HCT116 (cell line): ENCODE measurements at regions not wholly inside any gene's neighbourhood (a gene's known extent, or its start where the extent isn't known, plus 50 kb on each side); places are given as distances from the start of the nearest gene placed in this dataset.

Experiments
- ATAC-seq: fragments of 200-7000 bp; cut with Tn5 transposase; 2 replicates; pipeline ENCODE4 v1.9.1; 2020; ENCODE audit warnings: mild to moderate bottlenecking, moderate library complexity
- BruUV-seq: library from RNA; stranded (reverse); fragments of 400-500 nt; replicated peaks from 2 replicates; lab custom pipeline; 2021; lab: Mats Ljungman, UMichigan
- CTCF ChIA-PET: fragments of 300-600 bp; sonication (Branson Sonifier 250); formaldehyde crosslinking; loops from one replicate; lab custom pipeline; 2021; ENCODE audit warnings: antibody characterized with exemption; lab: Charles Lee
- POLR2A ChIA-PET: fragments of 300-600, 350-600 bp; sonication (Branson Sonifier 250); formaldehyde crosslinking; loops from one replicate; lab custom pipeline; 2021; ENCODE audit warnings: antibody characterized with exemption; lab: Charles Lee
- RAD21 ChIA-PET, 2 experiments: fragments of 300-600 bp; sonication (Branson Sonifier 250); formaldehyde crosslinking; loops; one replicate each; lab custom pipeline; 2023; ENCODE audit warnings: low total read pairs in 2 of 2; ENCODE audit not compliant: uncharacterized antibody in 2 of 2, unreplicated experiment in 2 of 2, low non-redundant PET in 1 of 2; lab: Charles Lee
- DNase-seq: peaks from one replicate; pipeline ENCODE4 v3.0.0-alpha.2; 2010; ENCODE audit warnings: low read depth, low spot score
- H2AFZ ChIP-seq: fragments of 200-600 bp; shearing (Covaris generic), sonication (generic); 2 replicates; pipeline ENCODE4 v1.6.1; 2017; ENCODE audit warnings: low read depth, mixed run types, mixed read lengths, antibody characterized with exemption, low read length; ENCODE audit not compliant: poor library complexity, severe bottlenecking
- H3K27ac ChIP-seq: 2 replicates; pipeline ENCODE4 v1.5.1; 2012; ENCODE audit warnings: low read depth, low read length
- H3K27me3 ChIP-seq: fragments of 200-600 bp; sonication (generic); 2 replicates; pipeline ENCODE4 v1.6.1; 2016; ENCODE audit warnings: mixed run types, low read length, mixed read lengths; ENCODE audit not compliant: insufficient read depth
- H3K36me3 ChIP-seq, 2 experiments: fragments of 200-500 bp in 1 of 2; fragments of 200-600 bp in 1 of 2; sonication (Bioruptor generic) in 1 of 2; sonication (generic) in 1 of 2; 2 replicates each; pipeline versions ENCODE4 v1.5.1 to v1.6.1; 2014 to 2016; ENCODE audit warnings: low read length in 2 of 2, inconsistent platforms in 1 of 2, mixed read lengths in 1 of 2, mixed run types in 1 of 2; ENCODE audit not compliant: insufficient read depth in 2 of 2, control insufficient read depth in 1 of 2
- H3K4me1 ChIP-seq, 2 experiments: fragments of 200-600 bp in 1 of 2; sonication (generic) in 1 of 2; 2 replicates each; pipeline versions ENCODE4 v1.5.1 to v1.6.1; 2012 to 2017; ENCODE audit warnings: low read length in 2 of 2, inconsistent platforms in 1 of 2, mild to moderate bottlenecking in 1 of 2, mixed read lengths in 1 of 2, mixed run types in 1 of 2, moderate library complexity in 1 of 2; ENCODE audit not compliant: insufficient read depth in 2 of 2, control insufficient read depth in 1 of 2
- H3K4me2 ChIP-seq: fragments of 200-600 bp; sonication (generic); 2 replicates; pipeline ENCODE4 v1.6.1; 2017; ENCODE audit warnings: mixed run types, low read length, mixed read lengths
- H3K4me3 ChIP-seq, 2 experiments: fragments of 200-600 bp in 1 of 2; sonication (generic) in 1 of 2; replicated peaks in 1 of 2; 2 replicates each; pipeline ENCODE4 v1.5.1; 2011 to 2016; ENCODE audit warnings: low read length in 2 of 2, control low read depth in 1 of 2, low read depth in 1 of 2, mild to moderate bottlenecking in 1 of 2, mixed read lengths in 1 of 2, mixed run types in 1 of 2
- H3K79me2 ChIP-seq: fragments of 200-600 bp; sonication (generic); 2 replicates; pipeline ENCODE4 v1.6.1; 2017; ENCODE audit warnings: mild to moderate bottlenecking, mixed run types, low read length, moderate library complexity, mixed read lengths; ENCODE audit not compliant: insufficient read depth
- H3K9ac ChIP-seq: fragments of 200-600 bp; sonication (generic); 2 replicates; pipeline ENCODE4 v1.6.1; 2016; ENCODE audit warnings: low read length, mixed read lengths
- H3K9me2 ChIP-seq: fragments of 200-600 bp; sonication (generic), shearing (Covaris generic); 2 replicates; pipeline ENCODE4 v1.6.1; 2017; ENCODE audit warnings: mixed run types, mild to moderate bottlenecking, moderate library complexity; ENCODE audit not compliant: insufficient read depth
- H3K9me3 ChIP-seq, 2 experiments: fragments of 200-500 bp in 1 of 2; fragments of 200-600 bp in 1 of 2; sonication (Bioruptor generic) in 1 of 2; sonication (generic) in 1 of 2; 2 replicates each; pipeline ENCODE4 v1.6.1; 2014 to 2017; ENCODE audit warnings: low read length in 2 of 2, mixed read lengths in 2 of 2, inconsistent platforms in 1 of 2, low read depth in 1 of 2, mild to moderate bottlenecking in 1 of 2, mixed run types in 1 of 2, moderate library complexity in 1 of 2; ENCODE audit not compliant: control insufficient read depth in 1 of 2, insufficient read depth in 1 of 2
- H4K20me1 ChIP-seq: fragments of 200-600 bp; sonication (generic), shearing (Covaris generic); 2 replicates; pipeline ENCODE4 v1.6.1; 2017; ENCODE audit warnings: mixed run types, mild to moderate bottlenecking, moderate library complexity; ENCODE audit not compliant: insufficient read depth
- CEBPB ChIP-seq: IDR thresholded peaks from 2 replicates; pipeline ENCODE4 v1.6.1; 2012; ENCODE audit warnings: low read depth
- ELF1 ChIP-seq: IDR thresholded peaks from 2 replicates; pipeline ENCODE4 v1.6.1; 2012; ENCODE audit warnings: low read depth, borderline replicate concordance
- EZH2 ChIP-seq: fragments of 200-600 bp; sonication (generic); IDR thresholded peaks from 2 replicates; pipeline ENCODE4 v1.6.1; 2017; ENCODE audit warnings: antibody characterized with exemption, mixed run types
- FOSL1 ChIP-seq: IDR thresholded peaks from 2 replicates; pipeline ENCODE4 v1.6.1; 2012; ENCODE audit warnings: low read depth
- RAD21 ChIP-seq: IDR thresholded peaks from 2 replicates; pipeline ENCODE4 v1.6.1; 2012; ENCODE audit warnings: low read depth, mild to moderate bottlenecking
- SP1 ChIP-seq: IDR thresholded peaks from 2 replicates; pipeline ENCODE4 v1.6.1; 2012; ENCODE audit warnings: low read depth
- TCF7L2 ChIP-seq: IDR thresholded peaks from 2 replicates; pipeline ENCODE4 v1.7.0; 2011; ENCODE audit warnings: borderline replicate concordance, inconsistent platforms; ENCODE audit not compliant: insufficient read depth, insufficient read length; ENCODE audit errors: extremely low read depth
- ZNF274 ChIP-seq: fragments of 200-500 bp; sonication (Bioruptor generic); IDR thresholded peaks from 2 replicates; pipeline ENCODE4 v1.6.1; 2014; ENCODE audit warnings: mild to moderate bottlenecking, low read depth, low read length, inconsistent platforms
- intact Hi-C: fragments of 100-400 bp; cut with micrococcal nuclease; formaldehyde crosslinking; loops from 2 replicates; pipeline ENCODE4 v1.10.0; 2022
- TF ChIP-seq, protein P1 (sequence below): IDR thresholded peaks from 2 replicates; pipeline ENCODE4 v1.6.1; 2012; ENCODE audit warnings: low read depth

DNA sequence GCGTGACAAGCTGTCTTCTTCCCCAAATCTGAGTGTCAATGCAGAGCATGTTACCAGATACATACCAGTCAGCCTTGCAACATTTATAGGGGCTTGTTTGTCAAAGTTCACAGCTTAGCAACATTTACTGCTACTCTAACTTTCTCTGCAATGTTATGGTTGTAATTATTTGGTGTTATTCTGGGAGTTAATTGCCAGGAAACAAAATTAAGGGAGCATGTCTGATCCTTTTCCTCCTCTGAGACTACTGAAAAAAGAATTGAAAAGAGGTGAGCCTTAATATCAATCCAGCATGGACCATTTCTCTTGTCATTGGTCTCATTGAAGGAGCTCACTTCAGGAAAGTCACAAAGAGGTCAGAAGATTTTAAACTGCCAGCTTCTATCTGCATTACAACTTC is 465.6 kb upstream of the LINC00305 start:
- TF ChIP-seq TCF7L2 (no peak), CEBPB (no peak), SP1 (no peak), ELF1 (no peak), EZH2 (no peak), RAD21 (no peak), ZNF274 (no peak), FOSL1 (no peak)
- TF ChIP-seq, protein P1, sequence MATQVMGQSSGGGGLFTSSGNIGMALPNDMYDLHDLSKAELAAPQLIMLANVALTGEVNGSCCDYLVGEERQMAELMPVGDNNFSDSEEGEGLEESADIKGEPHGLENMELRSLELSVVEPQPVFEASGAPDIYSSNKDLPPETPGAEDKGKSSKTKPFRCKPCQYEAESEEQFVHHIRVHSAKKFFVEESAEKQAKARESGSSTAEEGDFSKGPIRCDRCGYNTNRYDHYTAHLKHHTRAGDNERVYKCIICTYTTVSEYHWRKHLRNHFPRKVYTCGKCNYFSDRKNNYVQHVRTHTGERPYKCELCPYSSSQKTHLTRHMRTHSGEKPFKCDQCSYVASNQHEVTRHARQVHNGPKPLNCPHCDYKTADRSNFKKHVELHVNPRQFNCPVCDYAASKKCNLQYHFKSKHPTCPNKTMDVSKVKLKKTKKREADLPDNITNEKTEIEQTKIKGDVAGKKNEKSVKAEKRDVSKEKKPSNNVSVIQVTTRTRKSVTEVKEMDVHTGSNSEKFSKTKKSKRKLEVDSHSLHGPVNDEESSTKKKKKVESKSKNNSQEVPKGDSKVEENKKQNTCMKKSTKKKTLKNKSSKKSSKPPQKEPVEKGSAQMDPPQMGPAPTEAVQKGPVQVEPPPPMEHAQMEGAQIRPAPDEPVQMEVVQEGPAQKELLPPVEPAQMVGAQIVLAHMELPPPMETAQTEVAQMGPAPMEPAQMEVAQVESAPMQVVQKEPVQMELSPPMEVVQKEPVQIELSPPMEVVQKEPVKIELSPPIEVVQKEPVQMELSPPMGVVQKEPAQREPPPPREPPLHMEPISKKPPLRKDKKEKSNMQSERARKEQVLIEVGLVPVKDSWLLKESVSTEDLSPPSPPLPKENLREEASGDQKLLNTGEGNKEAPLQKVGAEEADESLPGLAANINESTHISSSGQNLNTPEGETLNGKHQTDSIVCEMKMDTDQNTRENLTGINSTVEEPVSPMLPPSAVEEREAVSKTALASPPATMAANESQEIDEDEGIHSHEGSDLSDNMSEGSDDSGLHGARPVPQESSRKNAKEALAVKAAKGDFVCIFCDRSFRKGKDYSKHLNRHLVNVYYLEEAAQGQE: no peak
- ChIA-PET CTCF (no interaction called here), POLR2A (no interaction called here), RAD21 (no interaction called here)
- DNase-seq (no peak), ATAC-seq (no peak)
- no peaks in the 10 kb centered on the region for H4K20me1 ChIP-seq
- H3K9me3 ChIP-seq: peaks cover 0 to 14% of the 10 kb centered on the region in 2 experiments; a peak in 2 of 4 replicates
- intact Hi-C loops: no loop called here
- no peak overlapping the region for H3K27ac ChIP-seq
- no peaks in the 10 kb centered on the region for H3K9me2 ChIP-seq
- H3K36me3 ChIP-seq: no peaks in the 10 kb centered on the region
- no peak overlapping the region for H3K4me2 ChIP-seq
- H3K27me3 ChIP-seq: no peaks in the 10 kb centered on the region
- H2AFZ ChIP-seq: no peak overlapping the region
- no TSS peak for BruUV-seq
- H3K4me1 ChIP-seq: no peaks in the 10 kb centered on the region; a peak in 1 of 4 replicates
- H3K79me2 ChIP-seq: no peaks in the 10 kb centered on the region
- no peak overlapping the region for H3K9ac ChIP-seq
- H3K4me3 ChIP-seq: no peak overlapping the region
